ENCODE measurements at regions not wholly inside any gene's neighbourhood (a gene's known extent, or its start where the extent isn't known, plus 50 kb on each side); places are given as distances from the start of the nearest gene placed in this dataset.

DNA sequence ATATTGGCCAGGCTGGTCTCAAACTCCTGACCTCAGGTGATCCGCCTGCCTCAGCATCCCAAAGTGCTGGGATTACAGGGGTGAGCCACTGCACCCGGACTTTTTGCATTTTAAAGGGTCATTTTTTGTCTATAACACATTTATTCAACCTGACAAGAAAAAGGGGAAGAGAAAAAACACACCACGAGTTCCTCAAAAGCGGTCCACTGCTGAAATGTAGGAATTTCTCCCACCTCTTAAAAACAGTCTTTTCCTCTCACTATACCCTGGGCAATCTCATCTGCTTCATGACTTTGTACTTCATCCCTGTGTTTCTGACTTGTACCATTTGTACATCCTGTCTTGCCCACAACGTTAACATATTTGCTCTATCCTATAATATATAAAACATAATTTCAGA, 413.3 kb upstream of the PTBP2 start:
- no peaks in the 10 kb centered on the region for H3K9me3 ChIP-seq (ENCODE audit: control insufficient read depth, insufficient read depth, low read depth, low read length)
- no peaks in the 10 kb centered on the region for H3K4me1 ChIP-seq (ENCODE audit: control insufficient read depth, insufficient read depth, low read length)
- ChIA-PET POLR2A (interaction anchor here (0.6 kb wide), 1 partner anchor 88 kb away, joined by 3 read pairs; no protein-coding TSS in a partner anchor), CTCF (no interaction called here)
- TF ChIP-seq, protein P1, sequence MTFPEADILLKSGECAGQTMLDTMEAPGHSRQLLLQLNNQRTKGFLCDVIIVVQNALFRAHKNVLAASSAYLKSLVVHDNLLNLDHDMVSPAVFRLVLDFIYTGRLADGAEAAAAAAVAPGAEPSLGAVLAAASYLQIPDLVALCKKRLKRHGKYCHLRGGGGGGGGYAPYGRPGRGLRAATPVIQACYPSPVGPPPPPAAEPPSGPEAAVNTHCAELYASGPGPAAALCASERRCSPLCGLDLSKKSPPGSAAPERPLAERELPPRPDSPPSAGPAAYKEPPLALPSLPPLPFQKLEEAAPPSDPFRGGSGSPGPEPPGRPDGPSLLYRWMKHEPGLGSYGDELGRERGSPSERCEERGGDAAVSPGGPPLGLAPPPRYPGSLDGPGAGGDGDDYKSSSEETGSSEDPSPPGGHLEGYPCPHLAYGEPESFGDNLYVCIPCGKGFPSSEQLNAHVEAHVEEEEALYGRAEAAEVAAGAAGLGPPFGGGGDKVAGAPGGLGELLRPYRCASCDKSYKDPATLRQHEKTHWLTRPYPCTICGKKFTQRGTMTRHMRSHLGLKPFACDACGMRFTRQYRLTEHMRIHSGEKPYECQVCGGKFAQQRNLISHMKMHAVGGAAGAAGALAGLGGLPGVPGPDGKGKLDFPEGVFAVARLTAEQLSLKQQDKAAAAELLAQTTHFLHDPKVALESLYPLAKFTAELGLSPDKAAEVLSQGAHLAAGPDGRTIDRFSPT (tag by site-specific recombination; IDR thresholded peaks at IDR 0.05): no peak
- no peak for TF ChIP-seq ZBTB10 (tag by site-specific recombination; IDR thresholded peaks at IDR 0.05)
- TF ChIP-seq ZNF423 (tag by site-specific recombination; IDR thresholded peaks at IDR 0.05): no peak
- no peak for TF ChIP-seq EGR2 (tag by site-specific recombination; IDR thresholded peaks at IDR 0.05; ENCODE audit: low read depth)
- no peak for TF ChIP-seq ZNF664 (tag by site-specific recombination; IDR thresholded peaks at IDR 0.05)
- no peak overlapping the region for H3K27ac ChIP-seq (ENCODE audit: extremely low read depth, low read depth, low read length)
- no peaks in the 10 kb centered on the region for H3K36me3 ChIP-seq (ENCODE audit: control insufficient read depth in 2 of 2, insufficient read depth in 1 of 2, low read length in 2 of 2)
- H3K4me3 ChIP-seq (ENCODE audit: low read depth, low read length): no peak overlapping the region

GRCh38 chr1:96309783-96310182, 411.8 kb upstream of the PTBP2 start:
- no peaks in the 10 kb centered on the region for H3K9me3 ChIP-seq (ENCODE audit: control insufficient read depth, insufficient read depth, low read depth, low read length)
- H3K4me3 ChIP-seq (ENCODE audit: low read depth, low read length): no peak overlapping the region
- no peak for TF ChIP-seq PRDM1 (tag by site-specific recombination; IDR thresholded peaks at IDR 0.05)
- no peak for TF ChIP-seq KLF9 (tag by site-specific recombination; IDR thresholded peaks at IDR 0.05; ENCODE audit: low read depth)
- no peak for TF ChIP-seq ZNF2 (tag by site-specific recombination; IDR thresholded peaks at IDR 0.05)
- no peak for TF ChIP-seq ZNF785 (tag by site-specific recombination; IDR thresholded peaks at IDR 0.05)
- TF ChIP-seq YY2 (tag by site-specific recombination; IDR thresholded peaks at IDR 0.05): no peak
- no peak for TF ChIP-seq ZSCAN16 (tag by site-specific recombination; IDR thresholded peaks at IDR 0.05)
- no peak for TF ChIP-seq ZNF560 (tag by site-specific recombination; IDR thresholded peaks at IDR 0.05; ENCODE audit: borderline replicate concordance)
- H3K36me3 ChIP-seq (ENCODE audit: control insufficient read depth in 2 of 2, insufficient read depth in 1 of 2, low read length in 2 of 2): no peaks in the 10 kb centered on the region
- no peaks in the 10 kb centered on the region for H3K4me1 ChIP-seq (ENCODE audit: control insufficient read depth, insufficient read depth, low read length)
- CTCF ChIA-PET: interaction anchor here (0.7 kb wide), 1 partner anchor 1439 kb away, joined by 4 read pairs; no protein-coding TSS in a partner anchor
- POLR2A ChIA-PET: no interaction called here
- no peak overlapping the region for H3K27ac ChIP-seq (ENCODE audit: extremely low read depth, low read depth, low read length)

DNA sequence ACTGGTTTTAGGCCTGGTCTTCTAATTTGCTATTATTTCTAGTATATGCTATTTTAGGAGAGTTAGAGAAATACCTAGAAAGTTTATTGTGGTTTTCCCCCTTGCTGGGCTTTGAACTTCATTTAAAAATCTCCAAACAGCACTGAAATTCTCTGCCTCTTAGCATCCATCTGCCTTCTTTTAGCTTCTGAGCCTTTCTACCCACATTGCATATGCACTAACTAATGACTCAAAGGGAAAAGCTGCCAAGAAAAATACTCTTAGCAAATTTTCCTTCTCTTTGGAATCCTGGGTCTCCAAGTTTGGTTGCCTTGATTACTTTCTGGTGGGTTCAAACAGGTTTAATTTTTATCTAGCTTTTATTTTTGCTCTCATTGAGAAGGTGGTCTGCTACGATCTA, 408.4 kb upstream of the PTBP2 start:
- no peak overlapping the region for H3K27ac ChIP-seq (ENCODE audit: extremely low read depth, low read depth, low read length)
- H3K4me1 ChIP-seq (ENCODE audit: control insufficient read depth, insufficient read depth, low read length): no peaks in the 10 kb centered on the region
- CTCF ChIA-PET: no interaction called here
- POLR2A ChIA-PET: no interaction called here
- H3K9me3 ChIP-seq (ENCODE audit: control insufficient read depth, insufficient read depth, low read depth, low read length): no peaks in the 10 kb centered on the region
- no peak overlapping the region for H3K4me3 ChIP-seq (ENCODE audit: low read depth, low read length)
- H3K36me3 ChIP-seq (ENCODE audit: control insufficient read depth in 2 of 2, insufficient read depth in 1 of 2, low read length in 2 of 2): no peaks in the 10 kb centered on the region
- no peak for TF ChIP-seq SCRT1 (tag by site-specific recombination; IDR thresholded peaks at IDR 0.05; ENCODE audit: borderline replicate concordance)
- no peak for TF ChIP-seq ZNF580 (tag by site-specific recombination; IDR thresholded peaks at IDR 0.05)

DNA sequence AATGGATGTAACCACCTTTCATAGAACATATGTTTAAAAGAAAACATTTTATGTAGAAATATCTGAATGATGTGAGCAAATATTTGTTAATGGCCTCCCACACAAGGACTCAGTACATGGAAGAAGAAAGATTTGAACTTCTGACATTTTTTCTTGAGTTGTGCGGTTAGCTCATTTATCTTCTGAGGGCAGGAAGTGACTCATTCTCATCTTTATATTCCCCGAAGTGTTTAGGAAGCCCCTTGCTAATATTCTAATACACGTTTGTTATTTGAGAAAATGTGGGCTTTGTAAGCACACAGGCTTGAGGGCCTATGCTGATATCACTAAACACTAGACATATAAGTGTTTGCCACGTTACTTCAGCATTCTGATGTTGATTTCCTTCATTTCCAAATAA, 392.5 kb upstream of the PTBP2 start:
- POLR2A ChIA-PET: no interaction called here
- CTCF ChIA-PET: no interaction called here
- H3K9me3 ChIP-seq (ENCODE audit: control insufficient read depth, insufficient read depth, low read depth, low read length): no peaks in the 10 kb centered on the region
- H3K27ac ChIP-seq (ENCODE audit: extremely low read depth, low read depth, low read length): no peak overlapping the region
- H3K36me3 ChIP-seq (ENCODE audit: control insufficient read depth in 2 of 2, insufficient read depth in 1 of 2, low read length in 2 of 2): no peaks in the 10 kb centered on the region
- no peaks in the 10 kb centered on the region for H3K4me1 ChIP-seq (ENCODE audit: control insufficient read depth, insufficient read depth, low read length)
- H3K4me3 ChIP-seq (ENCODE audit: low read depth, low read length): no peak overlapping the region
- TF ChIP-seq ZBTB20 (tag by site-specific recombination; IDR thresholded peaks at IDR 0.05): no peak
- TF ChIP-seq OVOL3 (tag by site-specific recombination; IDR thresholded peaks at IDR 0.05): no peak
- TF ChIP-seq ZNF2 (tag by site-specific recombination; IDR thresholded peaks at IDR 0.05): no peak
- TF ChIP-seq, protein P2, sequence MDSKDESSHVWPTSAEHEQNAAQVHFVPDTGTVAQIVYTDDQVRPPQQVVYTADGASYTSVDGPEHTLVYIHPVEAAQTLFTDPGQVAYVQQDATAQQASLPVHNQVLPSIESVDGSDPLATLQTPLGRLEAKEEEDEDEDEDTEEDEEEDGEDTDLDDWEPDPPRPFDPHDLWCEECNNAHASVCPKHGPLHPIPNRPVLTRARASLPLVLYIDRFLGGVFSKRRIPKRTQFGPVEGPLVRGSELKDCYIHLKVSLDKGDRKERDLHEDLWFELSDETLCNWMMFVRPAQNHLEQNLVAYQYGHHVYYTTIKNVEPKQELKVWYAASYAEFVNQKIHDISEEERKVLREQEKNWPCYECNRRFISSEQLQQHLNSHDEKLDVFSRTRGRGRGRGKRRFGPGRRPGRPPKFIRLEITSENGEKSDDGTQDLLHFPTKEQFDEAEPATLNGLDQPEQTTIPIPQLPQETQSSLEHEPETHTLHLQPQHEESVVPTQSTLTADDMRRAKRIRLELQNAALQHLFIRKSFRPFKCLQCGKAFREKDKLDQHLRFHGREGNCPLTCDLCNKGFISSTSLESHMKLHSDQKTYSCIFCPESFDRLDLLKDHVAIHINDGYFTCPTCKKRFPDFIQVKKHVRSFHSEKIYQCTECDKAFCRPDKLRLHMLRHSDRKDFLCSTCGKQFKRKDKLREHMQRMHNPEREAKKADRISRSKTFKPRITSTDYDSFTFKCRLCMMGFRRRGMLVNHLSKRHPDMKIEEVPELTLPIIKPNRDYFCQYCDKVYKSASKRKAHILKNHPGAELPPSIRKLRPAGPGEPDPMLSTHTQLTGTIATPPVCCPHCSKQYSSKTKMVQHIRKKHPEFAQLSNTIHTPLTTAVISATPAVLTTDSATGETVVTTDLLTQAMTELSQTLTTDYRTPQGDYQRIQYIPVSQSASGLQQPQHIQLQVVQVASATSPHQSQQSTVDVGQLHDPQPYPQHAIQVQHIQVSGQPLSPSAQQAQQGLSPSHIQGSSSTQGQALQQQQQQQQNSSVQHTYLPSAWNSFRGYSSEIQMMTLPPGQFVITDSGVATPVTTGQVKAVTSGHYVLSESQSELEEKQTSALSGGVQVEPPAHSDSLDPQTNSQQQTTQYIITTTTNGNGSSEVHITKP (tag by site-specific recombination; IDR thresholded peaks at IDR 0.05): no peak
- no peak for TF ChIP-seq ZNF23 (tag by site-specific recombination; IDR thresholded peaks at IDR 0.05; ENCODE audit: borderline replicate concordance)
- no peak for TF ChIP-seq ZNF416 (tag by site-specific recombination; IDR thresholded peaks at IDR 0.05)
- no peak for TF ChIP-seq ZNF239 (tag by site-specific recombination; IDR thresholded peaks at IDR 0.05)
- TF ChIP-seq HOXC10 (CRISPR knock-in tag; IDR thresholded peaks at IDR 0.05): no peak
- TF ChIP-seq ZNF768 (tag by site-specific recombination; IDR thresholded peaks at IDR 0.05): no peak

Measured in HEK293 (cell line).